Activated naive CD4-positive, alpha-beta T cell treated with anti-CD3 and anti-CD28 coated beads, Interleukin-2, amount 10 ng/mL, durations not matched to agents 7 days and 5 days (primary cell): ENCODE measurements at regions not wholly inside any gene's neighbourhood (a gene's known extent, or its start where the extent isn't known, plus 50 kb on each side); places are given as distances from the start of the nearest gene placed in this dataset.

Experiments used
- CTCF ChIA-PET: fragments of 350-600 bp; sonication (Branson Sonifier 250); formaldehyde crosslinking; loops from one replicate; lab custom pipeline; 2021; ENCODE audit warnings: antibody characterized with exemption; lab: Charles Lee
- DNase-seq: peaks from one replicate; pipeline ENCODE4 v3.0.0-alpha.2; 2020
- H3K27ac Mint-ChIP-seq: one replicate; pipeline ENCODE4 v1.8.0; 2021; ENCODE audit warnings: mild to moderate bottlenecking, moderate library complexity, mixed read lengths
- H3K27me3 Mint-ChIP-seq: one replicate; pipeline ENCODE4 v1.8.0; 2021; ENCODE audit warnings: mild to moderate bottlenecking, mixed read lengths
- H3K36me3 Mint-ChIP-seq: one replicate; pipeline ENCODE4 v1.8.0; 2021; ENCODE audit warnings: mixed read lengths
- H3K4me1 Mint-ChIP-seq: one replicate; pipeline ENCODE4 v1.8.0; 2021; ENCODE audit warnings: mixed read lengths
- H3K4me3 Mint-ChIP-seq: one replicate; pipeline ENCODE4 v1.8.0; 2021; ENCODE audit warnings: mild to moderate bottlenecking, moderate library complexity, mixed read lengths
- H3K9me3 Mint-ChIP-seq: one replicate; pipeline ENCODE4 v1.8.0; 2021; ENCODE audit warnings: mixed read lengths

DNA sequence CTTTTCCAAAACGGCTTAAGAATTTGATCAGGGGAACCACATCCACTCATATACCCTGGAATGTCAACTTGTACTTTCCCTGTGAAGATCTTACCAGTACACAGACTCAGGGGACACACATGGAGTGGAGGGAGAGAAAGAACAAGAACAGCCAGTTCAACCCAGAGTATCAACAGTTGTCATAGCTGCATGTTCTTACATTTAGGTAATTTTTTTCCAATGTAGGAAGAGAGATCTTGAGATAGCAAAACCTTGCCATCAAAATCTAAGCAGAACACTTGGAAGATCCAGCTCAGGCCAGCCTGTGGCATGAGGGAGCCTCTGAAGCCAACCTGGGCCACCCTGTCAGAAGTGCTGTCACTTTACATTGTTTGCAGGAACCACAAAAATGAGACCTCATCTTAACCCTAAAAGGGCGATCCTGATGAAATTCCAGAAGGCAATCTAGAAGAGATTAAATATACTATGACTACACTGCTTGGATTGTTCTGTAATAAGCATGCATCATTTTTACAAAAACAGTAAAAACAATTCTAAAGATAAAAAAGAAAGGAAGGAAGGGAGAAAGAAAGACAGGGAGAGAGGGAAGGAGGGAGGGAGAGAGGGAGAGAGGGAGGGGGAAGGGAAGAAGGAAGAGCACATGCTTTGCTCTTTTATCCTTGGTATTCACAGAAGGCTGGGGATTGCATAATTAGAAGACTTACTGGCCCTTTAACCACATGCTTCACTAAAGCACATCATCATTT lies 124.7 kb upstream of the TCF21 start:
- H3K36me3 Mint-ChIP-seq: no peaks in the 10 kb centered on the region
- H3K27me3 Mint-ChIP-seq: no peaks in the 10 kb centered on the region
- no peak overlapping the region for H3K27ac Mint-ChIP-seq
- no peak for DNase-seq
- no peaks in the 10 kb centered on the region for H3K9me3 Mint-ChIP-seq
- no peak overlapping the region for H3K4me3 Mint-ChIP-seq
- no peaks in the 10 kb centered on the region for H3K4me1 Mint-ChIP-seq
- CTCF ChIA-PET: no interaction called here

- no peak overlapping the region for H3K4me3 Mint-ChIP-seq
- no peaks in the 10 kb centered on the region for H3K4me1 Mint-ChIP-seq
- CTCF ChIA-PET: no interaction called here
- H3K36me3 Mint-ChIP-seq: no peaks in the 10 kb centered on the region
- no peaks in the 10 kb centered on the region for H3K9me3 Mint-ChIP-seq
- H3K27ac Mint-ChIP-seq: no peak overlapping the region
- DNase-seq: no peak
- no peaks in the 10 kb centered on the region for H3K27me3 Mint-ChIP-seq
Measured at GRCh38 chr6:133764754-133765208, 124.1 kb upstream of the TCF21 start.

DNA sequence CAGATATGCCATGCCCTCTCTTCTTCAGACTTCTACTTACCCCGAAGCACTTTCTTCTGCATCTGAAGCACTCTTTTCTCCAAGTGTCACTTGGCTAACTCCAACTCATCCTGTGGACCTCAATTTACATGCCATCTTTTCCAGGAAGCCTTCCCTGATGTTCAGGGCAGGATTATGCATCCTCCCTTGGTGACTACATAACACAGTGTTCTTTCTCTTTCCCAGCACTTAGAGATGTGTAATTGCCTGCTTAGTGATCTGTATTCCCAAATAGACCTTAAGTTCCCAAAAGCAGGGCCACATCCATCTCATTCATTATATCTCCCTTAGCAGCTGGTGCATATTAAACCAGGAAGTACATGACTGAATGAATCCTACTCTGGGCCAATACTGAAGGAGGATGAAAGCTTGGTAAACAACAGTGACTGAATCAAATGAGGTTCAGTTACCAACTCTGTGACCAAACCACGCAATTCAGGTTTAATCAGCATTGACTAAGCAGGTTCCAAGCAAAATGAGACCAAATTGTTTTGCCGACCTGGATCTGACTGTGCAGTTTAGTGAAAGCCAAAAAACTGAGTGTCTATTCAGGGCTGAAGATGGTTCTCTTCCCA lies 121.4 kb upstream of the TCF21 start:
- Mint-ChIP-seq H3K4me3 (no peak overlapping the region), H3K27me3 (no peaks in the 10 kb centered on the region), H3K36me3 (no peaks in the 10 kb centered on the region), H3K27ac (no peak overlapping the region), H3K9me3 (no peaks in the 10 kb centered on the region), H3K4me1 (no peaks in the 10 kb centered on the region)
- DNase-seq: no peak
- CTCF ChIA-PET: no interaction called here

- no peak overlapping the region for H3K4me3 Mint-ChIP-seq
- DNase-seq: no peak
- no peaks in the 10 kb centered on the region for H3K9me3 Mint-ChIP-seq
- H3K4me1 Mint-ChIP-seq: no peaks in the 10 kb centered on the region
- no peak overlapping the region for H3K27ac Mint-ChIP-seq
- CTCF ChIA-PET: no interaction called here
- no peaks in the 10 kb centered on the region for H3K27me3 Mint-ChIP-seq
- H3K36me3 Mint-ChIP-seq: no peaks in the 10 kb centered on the region
Measured at GRCh38 chr6:133768656-133769295, 120.1 kb upstream of the TCF21 start.

DNA sequence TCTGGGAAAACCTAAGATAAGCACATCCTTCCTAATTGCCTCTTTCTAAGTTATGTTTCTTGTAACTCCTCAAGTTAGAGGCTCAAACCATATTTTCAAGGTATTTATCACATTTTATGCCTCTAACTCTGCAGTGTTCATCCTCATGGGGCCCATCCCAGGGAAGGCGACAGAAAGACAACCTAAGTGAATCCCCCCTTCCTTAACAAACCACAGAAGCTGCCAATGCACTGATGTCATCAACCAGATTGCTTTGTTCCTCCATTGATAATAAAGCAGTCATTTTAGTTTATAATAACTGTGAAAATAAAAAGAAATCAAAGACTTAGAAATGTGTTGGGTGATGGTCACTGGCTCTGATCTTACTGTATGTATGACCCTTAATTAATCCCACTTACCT lies 119.5 kb upstream of the TCF21 start:
- Mint-ChIP-seq H3K36me3 (no peaks in the 10 kb centered on the region), H3K4me3 (no peak overlapping the region), H3K27ac (no peak overlapping the region), H3K4me1 (peaks cover 2% of the 10 kb centered on the region), H3K27me3 (no peaks in the 10 kb centered on the region), H3K9me3 (no peaks in the 10 kb centered on the region)
- CTCF ChIA-PET: no interaction called here
- DNase-seq: no peak

DNA sequence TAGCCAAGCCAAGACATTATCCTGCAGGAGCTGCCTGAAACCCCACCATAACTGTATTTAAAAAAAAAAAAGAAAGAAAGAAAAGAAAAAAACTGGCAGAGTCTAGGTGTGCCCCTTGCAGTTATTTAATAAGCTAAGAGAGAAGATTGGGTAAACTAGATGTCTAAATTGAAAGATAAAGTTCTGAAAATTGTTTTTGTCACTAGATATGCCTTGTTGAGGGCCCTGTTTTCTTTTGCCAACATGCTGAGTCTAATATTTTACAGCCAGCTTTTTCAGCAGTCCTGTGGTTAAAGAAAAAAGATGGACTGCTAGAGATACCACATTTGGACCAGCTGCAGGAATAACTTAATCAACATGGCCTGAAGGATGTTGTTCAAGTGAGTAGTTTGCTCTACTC lies 116.3 kb upstream of the TCF21 start:
- CTCF ChIA-PET: no interaction called here
- Mint-ChIP-seq H3K9me3 (no peaks in the 10 kb centered on the region), H3K36me3 (no peaks in the 10 kb centered on the region), H3K4me1 (peaks cover 2% of the 10 kb centered on the region), H3K27ac (no peak overlapping the region), H3K4me3 (no peak overlapping the region), H3K27me3 (no peaks in the 10 kb centered on the region)
- no peak for DNase-seq

- Mint-ChIP-seq H3K27me3 (no peaks in the 10 kb centered on the region), H3K36me3 (no peaks in the 10 kb centered on the region), H3K4me1 (peaks cover 2% of the 10 kb centered on the region), H3K9me3 (no peaks in the 10 kb centered on the region), H3K27ac (no peak overlapping the region), H3K4me3 (no peak overlapping the region)
- CTCF ChIA-PET: no interaction called here
- DNase-seq: no peak
Measured at GRCh38 chr6:133773776-133774175, 115.1 kb upstream of the TCF21 start.

- Mint-ChIP-seq H3K9me3 (no peaks in the 10 kb centered on the region), H3K4me3 (no peak overlapping the region), H3K4me1 (peaks cover 2% of the 10 kb centered on the region), H3K36me3 (no peaks in the 10 kb centered on the region), H3K27me3 (no peaks in the 10 kb centered on the region), H3K27ac (no peak overlapping the region)
- no peak for DNase-seq
- CTCF ChIA-PET: no interaction called here
Measured at GRCh38 chr6:133774356-133774755, 114.6 kb upstream of the TCF21 start.

DNA sequence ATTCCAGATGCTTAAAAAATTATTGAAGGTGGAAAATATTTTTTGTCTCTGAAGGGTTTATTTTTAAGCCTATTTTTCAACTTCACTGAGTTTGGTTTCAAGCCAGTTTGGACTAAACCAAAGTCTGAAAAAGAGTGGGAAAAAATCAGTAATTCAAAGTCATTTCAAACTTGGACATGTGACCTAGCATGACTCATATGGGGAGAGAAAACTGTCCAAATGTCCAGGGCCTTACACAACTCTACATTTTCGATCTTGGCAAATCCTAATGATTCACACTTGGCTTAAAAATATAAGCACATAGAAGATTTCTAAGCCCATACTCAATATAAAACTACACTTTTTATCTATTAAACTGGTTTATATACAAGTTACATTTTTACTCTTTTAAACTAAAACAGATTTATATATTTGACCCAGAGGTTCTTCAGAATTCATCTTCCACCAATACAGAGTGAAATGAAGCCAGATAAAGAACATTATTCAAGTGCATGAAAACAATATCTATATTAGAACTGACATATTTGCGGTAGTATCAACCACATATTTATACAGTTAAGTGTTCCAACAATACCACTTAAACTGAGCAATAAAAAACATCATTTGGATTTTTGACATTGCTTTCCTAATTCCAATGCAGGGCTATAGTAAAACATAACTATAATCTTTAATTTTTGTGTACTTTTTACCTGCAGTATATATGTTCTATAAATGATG lies 110.3 kb upstream of the TCF21 start:
- DNase-seq: no peak
- no peaks in the 10 kb centered on the region for H3K36me3 Mint-ChIP-seq
- H3K4me3 Mint-ChIP-seq: no peak overlapping the region

DNA sequence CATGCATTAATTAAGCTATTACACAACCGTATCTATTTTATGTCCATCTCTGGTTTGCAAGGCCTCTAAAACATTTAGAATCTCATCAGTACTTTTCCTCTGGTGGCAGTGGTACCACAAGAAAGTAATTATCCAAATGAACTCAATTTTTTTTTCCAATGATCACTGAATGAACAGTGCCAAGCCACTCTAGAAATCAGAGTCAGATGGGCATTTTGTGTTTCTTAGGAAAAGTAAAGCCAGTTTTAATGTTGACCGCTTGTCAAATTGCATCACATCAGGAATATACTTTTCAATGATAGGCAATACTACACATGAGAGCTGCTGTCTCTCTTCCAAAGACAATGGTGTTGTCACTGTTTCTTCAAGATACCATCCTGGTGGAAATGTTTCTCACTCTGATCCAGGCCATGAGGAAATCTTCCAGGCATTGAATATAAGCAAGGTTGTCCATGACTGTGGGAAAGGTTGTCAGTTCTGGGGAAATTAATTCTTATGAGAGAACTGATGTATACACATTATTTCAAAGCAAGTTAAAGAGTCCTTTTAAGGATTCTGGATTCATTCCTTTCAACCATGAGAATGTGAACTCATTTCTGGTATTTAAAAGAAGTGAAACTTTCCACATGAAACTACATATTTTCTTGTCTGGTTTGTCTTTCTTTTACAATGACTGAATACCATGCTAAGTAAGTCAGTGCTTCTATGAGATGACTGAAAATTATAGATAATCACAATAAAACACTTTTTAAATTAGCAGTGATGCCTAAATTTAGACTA lies 108.8 kb upstream of the TCF21 start:
- H3K4me3 Mint-ChIP-seq: no peak overlapping the region
- CTCF ChIA-PET: no interaction called here
- no peaks in the 10 kb centered on the region for H3K36me3 Mint-ChIP-seq
- no peak overlapping the region for H3K27ac Mint-ChIP-seq
- no peaks in the 10 kb centered on the region for H3K9me3 Mint-ChIP-seq
- no peaks in the 10 kb centered on the region for H3K4me1 Mint-ChIP-seq
- no peak for DNase-seq
- peaks cover 4% of the 10 kb centered on the region for H3K27me3 Mint-ChIP-seq

More for the DNA sequence above, 110.3 kb upstream of the TCF21 start:
- Mint-ChIP-seq H3K27me3 (peaks cover 4% of the 10 kb centered on the region), H3K27ac (no peak overlapping the region), H3K4me1 (peaks cover 2% of the 10 kb centered on the region), H3K9me3 (no peaks in the 10 kb centered on the region)
- CTCF ChIA-PET: no interaction called here

GRCh38 chr6:133786016-133786415 lies 102.9 kb upstream of the TCF21 start:
- Mint-ChIP-seq H3K4me3 (no peak overlapping the region), H3K4me1 (no peaks in the 10 kb centered on the region), H3K36me3 (no peaks in the 10 kb centered on the region), H3K27me3 (peaks cover 3% of the 10 kb centered on the region), H3K9me3 (peaks cover 2% of the 10 kb centered on the region), H3K27ac (no peak overlapping the region)
- CTCF ChIA-PET: no interaction called here
- DNase-seq: no peak

- H3K27me3 Mint-ChIP-seq: peaks cover 4% of the 10 kb centered on the region
- H3K27ac Mint-ChIP-seq: no peak overlapping the region
- no peaks in the 10 kb centered on the region for H3K36me3 Mint-ChIP-seq
- DNase-seq: no peak
- H3K4me1 Mint-ChIP-seq: no peaks in the 10 kb centered on the region
- CTCF ChIA-PET: no interaction called here
- peaks cover 2% of the 10 kb centered on the region for H3K9me3 Mint-ChIP-seq
- no peak overlapping the region for H3K4me3 Mint-ChIP-seq
Measured at GRCh38 chr6:133787122-133787521, 101.8 kb upstream of the TCF21 start.

GRCh38 chr6:133787859-133788505 lies 100.9 kb upstream of the TCF21 start:
- Mint-ChIP-seq H3K4me3 (no peak overlapping the region), H3K27ac (no peak overlapping the region), H3K27me3 (peaks cover 4% of the 10 kb centered on the region), H3K9me3 (peaks cover 2% of the 10 kb centered on the region), H3K4me1 (no peaks in the 10 kb centered on the region), H3K36me3 (no peaks in the 10 kb centered on the region)
- CTCF ChIA-PET: no interaction called here
- no peak for DNase-seq
